Hematopoietic multipotent progenitor cell treated with erythropoietin and hydrocortisone succinate and interleukin-3 and kit ligand, for 15 days (in vitro differentiated cells): ENCODE measurements at regions not wholly inside any gene's neighbourhood (a gene's known extent, or its start where the extent isn't known, plus 50 kb on each side); places are given as distances from the start of the nearest gene placed in this dataset.

Experiments
- DNase-seq: peaks from one replicate; pipeline ENCODE4 v3.0.0-alpha.2; 2015; ENCODE audit warnings: low spot score

DNA sequence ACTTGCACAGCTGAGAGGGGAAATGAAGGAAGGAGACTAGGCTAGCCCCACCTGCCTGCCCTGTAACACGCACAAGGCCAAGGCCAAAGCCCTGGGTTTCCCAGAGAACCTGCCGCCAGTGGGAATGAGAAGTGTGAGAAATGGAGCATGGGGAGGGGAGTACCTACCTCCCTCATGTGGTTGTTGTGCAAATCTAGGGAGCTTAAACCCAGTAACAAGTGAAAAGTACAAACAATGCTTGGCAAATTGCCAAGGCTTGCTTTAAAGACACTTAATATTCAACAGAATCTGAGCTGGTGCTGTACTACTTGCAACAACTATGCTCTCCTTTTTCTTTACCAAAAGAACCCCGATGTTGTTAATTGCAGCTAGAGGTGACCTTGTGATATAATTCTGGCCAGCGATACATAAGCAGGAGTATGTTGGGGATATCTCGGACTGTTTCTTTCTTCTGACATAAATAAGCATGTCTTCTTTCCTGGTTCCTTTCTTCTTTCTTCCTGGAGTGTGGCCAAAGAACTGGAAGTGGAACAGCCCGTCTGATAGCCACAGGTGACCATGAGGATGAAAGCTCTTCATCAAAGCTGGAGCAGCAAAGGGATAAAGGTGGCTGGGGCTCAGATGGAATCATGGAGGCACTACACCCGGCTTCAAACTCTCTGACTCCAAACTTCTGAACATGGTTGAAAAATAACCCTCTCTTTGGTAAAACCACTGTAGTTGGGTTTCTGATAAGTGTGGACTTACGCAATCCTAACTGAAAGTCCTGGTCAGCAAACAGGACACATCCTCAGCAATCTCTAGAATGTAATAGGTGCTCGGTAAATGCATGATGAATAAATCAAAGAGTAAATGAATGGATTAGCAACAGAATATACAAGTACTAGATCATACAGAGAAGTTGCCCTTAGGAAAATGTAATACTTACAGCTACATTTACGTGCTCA is 207.9 kb downstream of the NUAK1 start:
- DNase-seq = no peak

DNA sequence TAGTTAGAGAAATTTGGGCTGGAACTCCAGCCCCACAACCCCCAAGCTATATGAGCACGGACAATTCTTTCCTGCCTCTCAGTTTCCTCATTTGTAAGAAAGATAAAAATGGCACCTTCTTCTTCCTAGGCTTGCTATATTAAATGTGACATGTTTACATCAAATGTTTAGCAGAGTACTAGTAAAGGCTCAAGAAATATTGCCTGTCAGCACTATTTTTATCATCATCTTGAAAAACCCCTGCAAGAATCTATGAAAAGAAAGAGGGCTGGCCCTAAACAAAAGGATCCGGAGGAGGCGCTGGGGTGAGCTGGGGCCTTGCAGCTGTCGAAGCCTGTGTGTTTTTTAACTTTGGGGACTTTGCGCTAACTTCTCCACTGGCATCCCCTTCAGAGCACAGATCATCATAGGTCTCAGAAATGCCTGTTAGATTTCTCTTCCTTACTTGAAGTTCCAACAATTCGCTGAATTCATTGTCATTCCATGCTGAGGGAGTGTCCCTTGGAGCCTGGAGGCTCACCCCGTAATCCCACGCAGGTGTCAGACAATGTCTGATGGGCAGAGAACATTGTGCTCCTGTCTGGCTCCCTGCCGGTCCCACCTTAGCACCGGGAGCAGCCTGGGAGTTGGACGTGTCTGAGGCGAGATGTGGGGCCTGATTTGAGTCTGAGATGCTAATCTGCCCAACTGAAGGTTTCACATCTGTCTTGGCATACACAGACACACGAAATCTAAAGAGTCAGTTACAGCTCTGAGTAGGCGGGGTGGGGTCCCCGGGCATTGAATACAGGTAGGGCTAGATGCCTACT is 206.8 kb downstream of the NUAK1 start:
- no peak for DNase-seq

DNA sequence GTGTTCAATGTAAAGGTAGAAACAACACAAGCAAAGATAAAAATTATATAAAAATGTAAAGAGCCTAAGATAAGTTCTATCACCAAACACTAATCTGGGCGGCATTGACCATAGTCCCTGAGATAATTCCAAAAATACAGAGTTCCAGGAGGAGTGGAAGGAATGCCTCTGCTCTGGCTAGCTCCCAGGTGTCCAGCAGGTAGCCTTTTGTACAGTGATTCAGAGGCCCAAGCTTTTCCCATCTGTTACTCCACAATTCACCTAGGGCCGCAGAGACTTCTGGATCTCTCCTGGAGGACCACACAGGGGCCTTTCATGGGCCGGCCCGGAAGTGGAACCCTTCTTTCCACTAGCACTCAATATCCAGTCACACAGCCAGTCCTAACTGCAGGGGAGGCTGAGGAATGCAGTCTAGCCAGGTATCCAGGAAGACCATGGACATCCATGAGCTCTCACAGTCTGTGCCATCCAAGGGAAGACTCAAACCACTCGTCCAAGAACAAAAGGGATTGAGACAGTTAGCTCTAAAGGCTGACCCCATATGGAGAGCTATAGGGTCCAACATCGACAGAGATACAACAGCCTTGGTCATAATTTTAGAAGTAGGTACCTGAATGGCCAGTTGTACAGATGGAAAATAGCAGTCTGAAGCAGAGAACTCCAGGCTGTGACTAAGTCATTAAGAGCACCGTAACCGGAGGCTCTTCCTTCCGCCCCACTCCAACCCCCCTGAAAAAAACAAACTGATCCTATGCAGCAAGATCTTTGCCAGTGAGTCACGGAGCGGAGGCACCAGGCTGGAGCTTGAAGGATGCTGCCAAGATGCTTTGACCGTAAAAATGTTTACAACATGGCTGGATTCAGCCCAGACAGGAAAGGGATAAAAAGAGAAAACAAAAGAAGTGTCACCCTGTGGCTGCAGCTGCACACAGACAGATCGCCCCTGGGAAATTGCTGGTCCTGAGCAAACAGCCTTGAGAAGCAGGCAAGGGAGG is 204.8 kb downstream of the NUAK1 start:
- DNase-seq = no peak

DNA sequence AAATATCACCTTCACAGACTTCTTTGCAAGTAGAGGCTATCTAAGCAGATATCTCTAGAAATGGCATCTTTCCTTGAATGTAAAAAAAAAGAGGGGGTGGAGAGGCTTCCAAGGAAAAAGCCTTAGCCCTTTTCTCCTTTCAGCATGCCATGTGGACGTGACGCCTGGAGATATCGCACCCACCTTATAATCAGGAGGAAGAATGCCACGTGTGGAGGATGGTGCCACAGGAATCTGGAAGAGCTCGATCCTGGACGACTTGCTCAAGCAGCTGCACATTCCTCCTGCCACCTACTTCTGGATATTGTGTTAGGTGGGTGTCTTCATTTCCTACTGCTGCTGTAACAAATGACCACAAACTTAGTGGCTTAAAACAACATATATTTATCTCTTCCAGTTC is 203.6 kb downstream of the NUAK1 start:
- DNase-seq = no peak

DNA sequence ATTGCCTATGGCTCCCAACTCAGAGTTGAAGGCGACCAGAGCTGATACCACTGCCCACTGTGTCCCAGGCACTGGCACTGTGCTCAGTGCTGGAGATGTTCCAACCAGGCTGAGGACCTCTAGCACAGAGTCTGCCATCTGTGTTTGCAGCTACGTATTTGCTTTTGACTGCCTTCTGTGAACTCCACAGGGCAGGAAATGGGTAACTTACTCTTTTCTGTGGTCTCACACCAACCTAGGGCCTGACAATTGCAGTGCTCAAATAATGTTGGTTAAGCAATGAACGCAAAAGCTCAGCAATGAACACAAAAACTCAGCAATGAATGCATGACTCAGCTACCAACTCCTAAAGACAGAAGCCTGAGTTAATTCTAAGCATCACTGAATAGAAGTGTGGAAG is 202.8 kb downstream of the NUAK1 start:
- no peak for DNase-seq

DNA sequence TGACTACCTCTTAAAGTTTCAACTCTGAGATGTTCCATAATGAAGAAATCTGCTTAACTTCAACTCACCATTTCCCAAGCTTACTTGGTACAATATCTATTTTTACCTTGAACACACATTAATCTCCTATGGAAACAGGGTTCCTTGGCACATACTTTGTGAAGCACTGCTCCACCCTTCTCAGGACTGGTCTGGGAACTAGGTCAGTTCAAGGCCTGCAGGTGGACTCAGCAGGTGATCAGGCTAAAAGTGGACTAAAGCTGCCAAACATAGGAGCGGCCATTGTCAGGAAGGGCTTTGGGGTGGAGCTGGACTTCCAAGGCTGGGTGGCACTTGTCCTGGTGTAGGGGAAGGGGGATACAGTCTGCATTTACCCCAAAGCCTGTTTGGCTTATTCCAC is 202.3 kb downstream of the NUAK1 start:
- no peak for DNase-seq

DNA sequence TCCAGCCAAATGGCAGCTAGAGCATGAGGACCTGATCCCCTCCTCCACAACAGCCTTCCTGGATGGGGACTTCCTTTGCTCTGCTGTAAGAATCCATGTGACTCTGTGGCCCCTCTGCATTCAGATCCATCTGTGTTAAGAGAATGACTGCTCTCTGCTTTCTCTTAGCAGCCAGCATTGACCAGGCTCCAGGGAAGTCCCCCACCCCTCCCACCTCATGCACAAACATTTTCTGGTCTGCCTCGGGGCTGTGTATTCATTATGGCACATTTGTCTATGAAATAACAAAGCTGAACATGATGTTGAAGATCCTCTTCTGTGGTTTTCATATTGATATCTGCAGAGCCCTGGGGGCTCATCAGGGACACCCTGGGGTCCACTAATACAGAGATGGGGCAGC is 201.7 kb downstream of the NUAK1 start:
- no peak for DNase-seq

DNA sequence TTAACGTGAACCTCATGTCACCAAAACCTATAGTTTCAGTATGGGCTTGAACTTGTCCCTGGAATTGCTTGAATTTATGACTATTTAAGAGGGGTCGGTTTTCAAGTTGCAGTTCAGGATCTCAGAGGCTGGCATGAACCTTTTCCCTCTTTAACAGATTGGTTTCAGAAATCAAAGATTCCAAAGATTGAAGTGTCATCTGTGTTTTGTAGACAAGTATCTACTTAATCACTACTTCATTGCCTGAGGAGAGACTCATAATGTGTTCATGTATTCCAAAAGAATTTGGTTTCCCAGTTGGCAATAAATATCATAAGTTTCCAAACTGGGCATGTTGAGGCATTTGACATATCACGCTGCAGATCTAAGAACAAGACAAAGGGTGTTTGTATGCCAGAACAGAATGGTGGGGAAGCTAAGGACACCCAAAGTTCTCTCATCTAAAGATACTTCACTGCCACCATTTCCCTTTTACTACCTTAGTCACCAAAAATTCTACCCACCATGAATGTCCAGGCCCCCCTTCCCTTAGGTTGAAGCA is 199.5 kb downstream of the NUAK1 start:
- DNase-seq = no peak

DNA sequence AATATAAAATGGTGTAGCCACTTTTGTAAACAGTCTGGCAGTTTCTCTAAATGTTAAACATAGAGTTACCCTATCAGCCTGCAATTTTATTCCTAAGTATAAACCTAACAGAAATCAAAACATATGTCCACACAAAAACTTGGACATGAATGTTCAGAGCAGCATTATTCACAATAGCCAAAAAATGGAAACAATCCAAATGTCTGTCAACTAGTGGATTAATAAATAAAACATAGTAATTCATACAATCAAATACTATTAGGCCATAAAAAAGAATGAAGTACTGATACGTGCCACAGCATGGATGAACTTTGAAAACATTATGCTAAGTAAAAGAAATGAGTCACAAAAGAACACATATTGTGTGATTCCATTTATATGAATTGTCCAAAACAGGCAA is 196.5 kb downstream of the NUAK1 start:
- DNase-seq = no peak

DNA sequence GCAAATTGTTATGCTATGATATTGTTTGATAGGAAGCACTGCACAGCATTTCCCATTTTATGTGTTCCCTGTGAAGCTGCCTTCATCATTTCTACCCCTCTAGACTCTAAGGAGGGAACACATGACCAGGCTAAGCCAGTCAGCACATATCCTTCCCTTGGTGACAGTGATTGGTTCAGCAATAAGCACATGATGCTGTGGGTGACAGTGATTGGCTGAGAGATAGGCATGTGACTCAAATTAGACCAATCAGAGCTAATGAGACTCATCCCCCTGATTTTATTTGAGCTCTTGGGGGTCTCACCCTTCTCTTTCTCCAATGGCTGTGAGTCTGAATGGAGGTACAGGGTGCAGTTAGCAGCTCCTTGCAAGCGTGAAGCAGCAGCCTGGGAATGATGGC is 195.2 kb downstream of the NUAK1 start:
- DNase-seq = no peak

DNA sequence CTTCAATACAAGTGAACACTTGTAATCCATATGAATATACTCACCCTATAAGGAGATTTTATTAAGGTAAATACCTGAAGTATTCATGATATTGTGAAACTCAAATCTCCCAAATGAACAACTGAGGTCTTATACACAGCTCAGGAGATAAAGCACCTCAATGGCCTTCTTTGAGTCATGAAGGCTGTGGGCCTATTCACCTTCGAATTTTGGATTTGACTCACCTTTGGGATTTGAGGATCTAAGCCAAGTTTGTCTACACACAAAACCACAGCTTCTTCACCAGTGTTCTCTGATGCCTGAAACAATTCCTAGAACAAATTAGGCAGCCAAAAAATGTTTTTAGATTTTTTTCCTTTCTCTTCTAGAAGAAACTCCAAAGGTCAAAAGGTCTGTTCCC is 194.1 kb downstream of the NUAK1 start:
- DNase-seq = no peak

DNA sequence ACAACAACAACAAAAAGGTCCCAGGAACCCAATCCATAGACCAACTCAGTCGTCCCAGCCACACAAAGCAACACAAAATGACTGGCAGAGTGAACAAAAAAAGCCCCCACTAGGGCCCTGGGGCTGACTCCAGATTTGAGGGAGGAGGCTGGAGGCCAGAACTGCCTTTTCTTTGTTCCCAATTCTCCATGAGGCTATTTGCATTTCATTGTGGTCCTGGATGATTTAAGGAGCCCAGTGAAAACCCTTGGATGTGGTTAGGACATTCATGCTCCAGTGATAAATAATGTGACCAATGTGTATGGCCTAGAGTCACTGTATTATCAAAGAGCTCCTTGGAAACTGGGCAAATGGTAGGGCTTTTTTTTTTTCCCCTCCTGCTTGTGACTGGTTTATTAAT is 192.9 kb downstream of the NUAK1 start:
- DNase-seq = no peak

DNA sequence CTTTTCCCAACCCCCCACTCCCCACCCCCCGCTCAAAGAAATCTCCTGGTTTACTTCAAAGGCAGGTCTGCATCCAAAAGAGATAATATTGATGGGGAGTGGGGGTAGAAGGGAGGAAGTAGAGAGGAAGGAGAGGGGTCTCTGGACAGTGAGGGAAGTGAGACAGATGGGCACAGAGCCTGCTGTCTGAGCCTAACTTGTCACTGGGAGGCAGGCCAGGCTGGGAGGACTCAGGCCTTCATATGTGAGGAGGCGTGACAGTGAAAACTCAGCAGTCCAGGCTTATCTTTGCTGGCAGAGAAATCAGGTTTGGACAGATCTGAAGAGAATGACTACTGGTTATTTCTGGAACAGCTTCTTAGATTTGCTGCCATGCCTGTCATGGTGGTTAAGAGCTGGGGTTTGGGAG is 192.3 kb downstream of the NUAK1 start:
- peak; percentile 10 for DNase-seq

DNA sequence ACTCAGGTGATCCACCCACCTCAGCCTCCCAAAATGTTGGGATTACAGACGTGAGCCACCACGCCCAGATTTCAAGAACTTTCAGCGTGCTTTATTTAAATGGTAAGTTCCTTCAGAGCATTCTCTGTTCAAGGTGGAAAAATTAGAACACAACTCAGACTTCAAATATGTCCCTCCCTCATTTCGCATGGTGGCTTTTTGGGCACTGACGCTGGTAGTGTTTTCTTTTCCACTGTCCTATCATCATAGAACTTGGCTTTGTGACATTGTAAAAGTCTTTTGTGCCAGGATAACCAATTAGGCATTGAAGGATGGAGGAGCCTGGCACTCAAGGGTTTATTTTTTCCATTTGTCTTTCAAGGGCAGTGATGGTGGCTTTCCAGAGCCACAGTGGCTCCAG is 190.8 kb downstream of the NUAK1 start:
- no peak for DNase-seq

DNA sequence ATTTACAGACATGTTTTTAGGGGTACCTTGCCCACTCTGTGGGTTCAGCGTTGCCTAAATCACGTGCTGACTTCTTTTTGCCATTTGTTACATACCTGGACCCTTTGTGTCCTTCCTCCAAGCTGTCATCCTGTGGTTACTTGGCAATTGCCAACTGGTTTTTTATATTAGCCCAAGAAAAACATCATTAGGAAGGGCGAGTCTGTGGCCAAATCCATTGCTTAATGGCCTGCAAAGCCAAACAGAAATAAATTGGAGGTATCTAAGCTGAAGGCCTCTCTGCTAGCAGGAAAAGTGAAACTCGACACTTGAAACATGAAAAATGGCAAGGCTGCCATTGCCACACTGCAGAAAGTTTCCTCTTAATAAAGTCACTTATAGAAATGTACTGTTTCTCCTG is 190.4 kb downstream of the NUAK1 start:
- no peak for DNase-seq

DNA sequence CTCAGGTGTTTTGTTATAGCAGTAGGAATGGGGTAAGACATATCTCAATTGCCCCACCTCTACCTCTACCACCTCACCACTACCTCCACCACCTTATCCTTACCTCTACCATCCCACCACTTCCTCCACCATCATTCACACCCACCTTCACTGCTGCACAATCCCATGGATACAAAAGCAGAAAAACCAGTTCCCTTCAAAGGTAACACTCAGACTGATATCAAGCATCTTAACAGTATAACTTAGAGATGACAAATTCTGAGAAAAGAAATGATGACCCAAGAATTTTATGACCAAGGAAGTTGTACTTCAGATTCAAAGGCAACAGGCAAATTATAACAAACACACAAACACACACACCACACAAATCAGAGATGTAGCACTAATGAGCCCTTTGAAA is 189.4 kb downstream of the NUAK1 start:
- no peak for DNase-seq

DNA sequence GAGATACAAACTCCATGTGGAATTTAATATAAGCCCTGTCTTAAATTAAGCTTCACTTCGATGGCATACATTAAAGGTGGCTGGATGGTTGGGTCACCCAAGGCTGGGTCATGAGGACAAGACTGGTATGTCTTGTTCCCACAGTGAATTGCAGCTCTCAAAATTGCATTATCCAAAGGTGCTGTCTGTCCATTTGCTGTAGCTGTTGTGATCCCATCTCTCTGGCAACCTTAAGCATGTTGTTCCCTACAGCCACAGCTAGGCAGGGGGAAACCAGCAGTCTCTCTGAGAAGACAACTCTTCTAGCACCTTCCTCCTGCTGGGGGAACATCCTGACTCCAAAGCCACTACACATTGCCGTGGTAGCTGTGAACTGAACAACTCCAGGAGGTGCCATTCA is 187.0 kb downstream of the NUAK1 start:
- DNase-seq = no peak

DNA sequence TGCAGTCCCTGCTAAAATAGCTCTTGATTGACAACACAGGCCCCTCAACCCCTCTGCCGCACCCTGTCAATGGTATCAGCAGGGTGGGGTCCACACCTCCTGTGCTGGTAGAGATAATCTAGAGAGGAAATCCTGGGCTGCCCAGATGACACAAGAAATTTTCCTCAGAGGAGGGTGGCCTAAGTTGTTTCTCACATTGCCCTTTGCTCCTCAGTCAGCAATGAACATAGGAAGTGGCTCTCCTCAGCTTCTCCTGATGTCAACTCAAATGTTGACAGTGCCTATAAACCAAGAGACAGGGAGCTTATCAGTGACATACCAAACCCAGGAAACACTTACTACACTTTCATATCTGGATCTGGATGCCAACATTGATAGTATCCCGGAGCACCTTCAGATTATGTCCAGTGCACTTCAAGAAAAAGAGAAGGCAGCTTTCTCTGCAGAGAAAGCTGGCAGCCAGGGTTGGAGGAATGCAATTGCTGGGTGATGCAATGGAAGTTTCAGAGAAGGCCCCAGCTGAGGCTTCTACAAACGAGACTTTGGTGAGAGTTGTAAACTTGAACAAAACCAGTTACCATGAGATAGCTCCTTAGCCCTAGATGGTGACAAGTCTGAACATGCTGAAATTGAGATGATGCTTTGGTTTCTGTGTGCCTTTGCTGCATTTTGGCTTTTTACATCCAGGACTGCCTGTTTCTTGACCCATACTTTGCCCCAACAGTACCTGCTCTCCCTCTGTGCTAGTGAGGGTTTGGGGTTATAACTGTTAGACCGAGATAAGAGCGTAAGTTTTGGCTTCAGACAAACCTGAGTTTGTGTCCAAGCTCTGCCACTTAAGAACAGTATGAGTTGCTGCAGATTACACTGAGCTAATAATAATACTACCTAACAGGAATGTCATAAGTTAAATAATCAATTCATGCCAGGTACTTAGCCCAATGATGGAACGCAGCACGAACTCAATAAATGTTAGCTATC is 183.5 kb downstream of the NUAK1 start:
- no peak for DNase-seq

DNA sequence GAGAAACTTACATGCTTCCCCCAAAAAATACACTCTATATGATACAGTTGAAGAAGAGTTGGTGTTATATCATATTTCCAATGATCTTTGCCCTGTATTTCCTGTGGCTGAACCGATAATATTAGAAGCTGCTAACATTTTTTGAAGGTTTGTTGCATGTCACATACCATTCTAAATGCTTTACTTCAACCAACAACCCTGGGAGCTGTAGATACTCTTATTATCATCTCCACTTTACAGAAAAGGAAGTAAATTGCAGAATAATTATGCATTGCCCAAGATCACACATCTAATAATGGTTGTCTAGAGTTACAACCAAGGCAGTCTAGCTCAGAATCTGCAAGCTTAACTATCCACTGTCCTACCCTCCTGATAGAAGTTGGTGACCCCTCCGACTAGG is 182.8 kb downstream of the NUAK1 start:
- no peak for DNase-seq

DNA sequence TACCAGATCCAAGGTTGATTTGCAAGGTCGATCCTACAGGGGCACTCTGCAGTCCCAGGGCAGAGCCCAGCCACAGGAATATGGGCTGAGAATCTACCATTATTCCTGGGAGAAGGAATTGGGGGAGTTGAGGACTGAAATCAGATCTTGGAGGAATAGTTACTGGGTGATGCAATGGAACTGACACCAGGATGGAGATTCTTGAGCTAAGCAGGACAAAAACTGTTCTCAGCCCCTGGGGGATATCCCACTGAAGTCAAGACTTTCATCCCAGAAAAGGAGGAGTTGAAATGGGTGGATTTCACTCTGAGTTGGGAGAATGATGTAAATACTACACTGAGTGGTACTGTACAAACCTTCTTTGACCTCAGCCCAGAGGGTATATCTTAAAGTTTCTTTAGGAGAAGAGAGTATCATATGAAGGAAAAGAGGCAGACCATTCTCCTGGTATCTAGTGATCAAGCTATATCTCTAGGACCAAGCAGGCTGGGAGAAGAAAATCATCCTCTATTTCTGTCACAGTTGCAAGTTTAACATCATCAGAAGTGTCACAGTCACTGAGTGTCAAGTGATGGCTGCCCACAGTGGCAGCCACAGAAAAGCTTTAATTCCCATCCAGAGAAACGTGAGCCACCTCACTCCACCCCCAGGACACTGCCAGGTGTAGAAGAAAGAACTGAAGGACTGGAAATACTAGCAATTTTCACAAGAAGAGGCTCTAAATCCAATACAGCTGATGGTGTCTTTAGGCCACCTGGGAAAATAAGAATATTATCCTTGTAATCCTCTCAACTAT is 181.9 kb downstream of the NUAK1 start:
- no peak for DNase-seq
